Vagina (tissue), 2 donors: ENCODE measurements at regions not wholly inside any gene's neighbourhood (a gene's known extent, or its start where the extent isn't known, plus 50 kb on each side); places are given as distances from the start of the nearest gene placed in this dataset.

ENCODE experiments used
- CTCF ChIP-seq, 3 experiments: fragments of 450-650 bp in 2 of 3; fragments of 200-600 bp in 1 of 3; sonication (generic) in 1 of 3; IDR thresholded peaks; one replicate each; pipeline ENCODE4 v1.5.1; 2017 to 2019; ENCODE audit warnings: antibody characterized with exemption in 3 of 3, mild to moderate bottlenecking in 2 of 3, moderate library complexity in 2 of 3
- POLR2A ChIP-seq, 2 donors: fragments of 450-650 bp; IDR thresholded peaks; one replicate each; pipeline ENCODE4 v1.6.1; 2017; ENCODE audit warnings: antibody characterized with exemption in 2 of 2, mild to moderate bottlenecking in 2 of 2, moderate library complexity in 2 of 2

GRCh38 chr5:68730979-68731654, 362.7 kb upstream of the SLC30A5 start:
- TF ChIP-seq POLR2A (IDR thresholded peaks at IDR 0.05) (no peak), CTCF (IDR thresholded peaks at IDR 0.05) (no peak)
